ENCODE measurements at regions not wholly inside any gene's neighbourhood (a gene's known extent, or its start where the extent isn't known, plus 50 kb on each side); places are given as distances from the start of the nearest gene placed in this dataset.

DNA sequence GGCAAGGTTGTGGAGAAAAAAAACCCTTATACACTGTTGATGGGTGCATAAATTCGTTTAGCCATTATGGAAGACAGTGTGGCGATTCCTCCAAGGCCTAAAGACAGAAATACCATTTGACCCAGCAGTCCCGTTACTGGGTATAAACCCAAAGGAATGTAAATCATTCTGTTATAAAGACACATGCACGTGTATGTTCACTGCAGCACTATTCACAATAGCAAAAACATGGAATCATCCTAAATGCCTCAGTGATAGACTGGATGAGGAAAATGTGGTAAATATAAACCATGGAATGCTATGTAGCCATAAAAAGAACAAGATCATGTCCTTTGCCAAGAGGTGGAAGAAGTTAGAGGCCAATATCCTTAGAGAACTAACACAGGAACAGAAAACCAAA is 119.9 kb upstream of the PRR16 start:
- no peak for TF ChIP-seq GATA3 (IDR thresholded peaks at IDR 0.05; ENCODE audit: low read depth, low read length)
- TF ChIP-seq GATA2 (IDR thresholded peaks at IDR 0.05; ENCODE audit: low read depth, low read length): no peak

DNA sequence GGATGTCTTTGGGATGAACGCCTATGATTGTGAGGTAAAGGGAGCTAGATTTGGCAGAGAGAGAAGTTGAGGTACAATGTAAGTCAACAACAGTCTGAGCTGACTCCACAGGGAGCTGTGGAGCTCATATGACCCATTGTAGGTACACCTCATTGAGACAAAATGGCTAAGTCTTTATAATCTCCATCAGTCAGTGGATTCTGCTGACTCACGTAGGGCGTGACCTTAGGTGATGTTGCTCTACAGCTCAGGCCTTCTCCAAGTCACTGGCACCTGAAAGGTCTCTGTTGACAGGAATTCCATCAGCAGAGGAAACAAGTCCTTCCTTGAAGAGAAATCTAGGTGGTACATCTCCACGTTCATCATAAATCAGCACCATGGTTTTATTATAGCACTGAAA is 118.2 kb upstream of the PRR16 start:
- TF ChIP-seq GATA3 (IDR thresholded peaks at IDR 0.05; ENCODE audit: low read depth, low read length) (no peak), GATA2 (IDR thresholded peaks at IDR 0.05; ENCODE audit: low read depth, low read length) (no peak)

DNA sequence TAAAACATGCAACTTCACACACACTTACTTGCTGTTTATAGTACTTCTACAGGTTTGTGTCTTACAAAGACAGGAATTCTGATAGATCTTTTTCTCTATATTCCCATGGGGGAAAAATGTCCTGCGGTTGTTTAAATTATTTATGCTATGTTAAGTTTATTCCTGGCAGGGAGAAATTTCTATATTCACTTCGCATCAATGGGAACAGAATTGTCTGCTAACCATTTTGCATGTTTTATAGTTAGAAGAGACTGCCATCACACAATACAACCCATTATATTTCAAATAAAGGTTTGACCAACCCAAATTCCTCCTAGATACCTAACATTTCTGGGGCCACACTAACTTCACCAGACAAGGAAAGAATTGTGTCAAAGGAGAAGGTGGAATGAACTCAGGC is 110.0 kb upstream of the PRR16 start:
- no peak for TF ChIP-seq GATA2 (IDR thresholded peaks at IDR 0.05; ENCODE audit: low read depth, low read length)
- no peak for TF ChIP-seq GATA3 (IDR thresholded peaks at IDR 0.05; ENCODE audit: low read depth, low read length)

DNA sequence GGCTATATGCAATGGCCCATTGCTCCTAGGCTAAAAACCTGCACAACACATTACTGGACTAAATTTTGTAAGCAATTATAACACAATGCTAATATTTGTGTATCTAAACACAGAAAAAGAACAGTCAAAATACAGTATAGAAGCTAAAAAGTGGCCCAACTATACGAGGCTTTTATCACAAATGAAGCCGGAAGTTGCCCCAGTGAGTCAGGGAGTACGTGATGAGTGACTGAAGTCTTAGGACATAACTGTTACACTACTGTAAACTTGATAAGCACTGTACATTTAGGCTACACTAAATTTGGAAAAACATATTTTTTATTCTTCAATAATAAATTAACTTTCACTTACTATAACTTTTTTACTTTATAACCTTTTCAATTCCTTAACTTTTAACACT is 105.2 kb upstream of the PRR16 start:
- TF ChIP-seq GATA3 (IDR thresholded peaks at IDR 0.05; ENCODE audit: low read depth, low read length) (no peak), GATA2 (IDR thresholded peaks at IDR 0.05; ENCODE audit: low read depth, low read length) (no peak)

DNA sequence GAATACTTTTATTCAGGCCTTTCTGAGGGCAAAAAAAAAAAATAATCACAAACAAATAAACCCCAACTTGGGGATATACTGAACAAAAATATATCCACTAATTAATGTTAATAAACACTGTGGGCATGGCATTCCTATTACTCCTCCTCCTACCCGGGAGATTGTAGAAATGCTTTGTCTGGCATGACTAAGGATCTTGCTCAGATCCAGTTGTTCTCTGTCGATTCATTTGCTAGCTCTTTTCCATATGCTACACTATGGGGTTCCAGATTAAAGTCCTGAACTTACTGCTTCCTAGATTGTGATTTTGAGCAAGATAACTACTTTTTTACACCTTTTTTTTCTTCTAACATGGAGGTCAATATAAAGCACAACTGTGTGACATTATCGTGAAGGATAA is 102.2 kb upstream of the PRR16 start:
- TF ChIP-seq GATA3 (IDR thresholded peaks at IDR 0.05; ENCODE audit: low read depth, low read length) (no peak), GATA2 (IDR thresholded peaks at IDR 0.05; ENCODE audit: low read depth, low read length) (no peak)

DNA sequence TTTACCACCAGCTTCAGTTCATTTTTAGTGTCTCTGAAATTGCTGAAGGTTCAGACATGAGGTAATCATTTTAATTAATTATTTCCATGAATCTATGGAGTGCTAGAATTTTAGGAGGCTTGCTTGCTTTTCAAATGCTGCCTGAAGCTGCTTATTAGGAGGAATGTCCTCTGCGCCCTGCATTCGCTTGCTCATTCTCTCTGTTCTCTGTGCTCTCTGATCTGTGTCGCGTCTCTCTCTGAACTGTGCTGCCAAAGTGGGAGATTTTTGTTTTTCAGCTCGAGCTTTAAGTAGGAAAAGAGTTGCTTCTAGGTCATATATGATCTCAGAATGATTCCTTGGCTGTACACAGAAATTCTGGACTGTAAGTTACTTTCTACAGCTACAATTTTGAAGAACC is 101.7 kb upstream of the PRR16 start:
- TF ChIP-seq GATA3 (IDR thresholded peaks at IDR 0.05; ENCODE audit: low read depth, low read length) (no peak), GATA2 (IDR thresholded peaks at IDR 0.05; ENCODE audit: low read depth, low read length) (no peak)

DNA sequence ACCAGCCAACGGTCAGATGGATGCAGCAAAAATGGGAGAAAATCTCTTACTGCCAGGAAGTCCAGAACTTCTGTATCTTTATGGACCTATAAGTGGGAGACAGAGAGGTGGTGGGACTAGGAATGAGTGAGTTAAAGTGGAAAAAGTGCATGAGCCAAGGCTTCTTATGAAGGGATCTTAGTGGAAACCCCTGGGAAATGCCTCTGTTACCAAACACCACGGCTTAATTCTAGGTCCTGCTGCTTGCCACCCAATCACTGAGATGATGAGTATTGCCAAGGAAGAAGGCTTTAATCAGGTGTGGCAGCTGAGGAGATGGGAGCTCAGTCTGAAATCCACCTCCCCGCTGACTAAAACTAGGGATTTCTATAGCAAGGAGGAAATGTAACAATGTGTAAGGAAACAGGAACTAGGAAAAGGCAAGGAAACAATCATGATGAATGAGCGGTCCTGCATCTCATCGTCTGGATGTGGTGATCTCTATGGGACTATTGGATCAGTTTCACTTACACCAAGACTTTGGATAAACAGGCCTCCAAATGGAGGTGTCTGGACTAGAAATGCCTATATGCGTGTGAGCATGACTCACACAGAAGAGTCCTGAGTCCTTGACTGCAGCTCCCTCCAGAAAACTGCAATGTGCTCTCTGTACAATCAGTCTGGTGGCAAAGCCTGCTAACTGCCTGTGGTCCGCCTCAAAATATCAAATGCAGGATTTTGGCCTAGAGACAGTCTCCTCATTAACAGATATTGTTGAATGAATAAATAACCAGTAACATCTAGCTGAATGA is 98.2 kb upstream of the PRR16 start:
- no peak for TF ChIP-seq GATA2 (IDR thresholded peaks at IDR 0.05; ENCODE audit: low read depth, low read length)
- TF ChIP-seq GATA3 (IDR thresholded peaks at IDR 0.05; ENCODE audit: low read depth, low read length): no peak

DNA sequence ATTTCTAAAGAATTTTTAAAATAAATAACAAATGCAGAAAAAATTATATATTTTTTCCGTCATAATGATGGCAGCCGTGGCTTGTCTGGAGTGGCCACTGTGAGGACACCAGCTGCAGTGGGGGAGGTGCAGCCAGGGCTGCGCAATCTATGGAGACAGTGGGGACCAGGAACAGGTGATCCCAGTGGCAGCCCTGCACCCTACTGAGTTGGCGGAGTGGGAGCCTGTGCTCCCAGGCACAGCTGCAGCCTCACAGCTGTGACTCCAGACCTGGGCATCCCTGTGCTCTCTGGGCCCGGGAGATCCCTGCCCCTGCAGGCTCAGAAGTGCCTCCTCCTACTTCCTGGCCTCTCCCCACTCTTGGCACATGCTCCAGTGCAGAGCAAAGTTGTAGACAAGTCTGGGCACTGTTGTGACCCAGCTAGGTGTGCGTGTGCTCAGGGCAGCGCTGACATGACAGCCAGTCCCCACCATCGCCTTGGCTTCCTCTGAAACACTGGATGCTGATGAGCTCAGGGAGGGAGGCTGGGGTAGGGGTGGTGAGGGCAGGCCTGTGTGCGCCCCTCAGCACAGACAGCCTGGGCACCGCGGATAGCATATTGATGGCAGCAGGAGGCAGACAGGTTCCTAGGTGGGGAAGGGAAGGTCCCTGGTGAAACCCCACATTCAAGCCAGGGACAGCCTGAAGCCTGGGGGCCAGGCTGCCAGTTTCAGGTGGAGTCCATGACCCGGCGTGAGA is 96.0 kb upstream of the PRR16 start:
- TF ChIP-seq GATA3 (IDR thresholded peaks at IDR 0.05; ENCODE audit: low read depth, low read length) (no peak), GATA2 (IDR thresholded peaks at IDR 0.05; ENCODE audit: low read depth, low read length) (no peak)

DNA sequence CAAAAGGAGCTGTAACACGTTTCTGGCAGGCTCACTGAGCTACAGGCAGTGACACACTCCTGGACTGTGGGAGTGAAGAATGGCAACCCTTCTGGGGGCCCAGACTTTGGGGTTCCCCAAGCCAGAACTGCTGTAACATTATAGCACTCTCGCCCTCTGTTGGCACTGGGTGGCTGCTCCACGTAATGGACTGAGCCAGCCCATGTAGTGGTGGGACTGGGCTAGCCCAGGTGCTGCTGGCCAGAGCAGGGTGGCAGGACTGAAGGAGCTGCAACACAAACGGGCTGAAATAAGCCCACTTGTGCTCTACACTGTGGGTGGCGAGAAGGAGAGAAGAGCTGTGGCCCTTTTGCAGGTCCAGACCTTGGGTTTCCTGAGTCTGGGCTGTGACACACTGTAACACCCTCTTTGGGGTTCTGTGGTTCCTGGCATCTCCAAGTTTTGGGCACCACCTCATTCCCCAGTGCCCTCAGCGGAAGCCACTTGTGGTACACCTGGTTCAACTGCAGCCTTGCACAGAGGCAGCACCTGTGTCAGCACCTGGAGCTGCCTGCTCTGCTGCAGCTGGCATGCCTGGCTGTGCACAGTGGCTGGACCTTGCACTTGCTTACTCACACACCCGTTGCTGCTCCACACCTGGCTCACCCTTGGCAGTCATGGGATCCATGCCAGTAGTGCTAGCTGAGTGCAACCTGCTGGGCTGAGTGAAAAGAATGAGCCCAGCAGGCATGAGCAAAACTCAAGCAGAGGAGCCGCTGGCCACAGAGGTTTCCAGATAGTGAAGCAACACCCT is 95.0 kb upstream of the PRR16 start:
- no peak for TF ChIP-seq GATA3 (IDR thresholded peaks at IDR 0.05; ENCODE audit: low read depth, low read length)
- no peak for TF ChIP-seq GATA2 (IDR thresholded peaks at IDR 0.05; ENCODE audit: low read depth, low read length)

DNA sequence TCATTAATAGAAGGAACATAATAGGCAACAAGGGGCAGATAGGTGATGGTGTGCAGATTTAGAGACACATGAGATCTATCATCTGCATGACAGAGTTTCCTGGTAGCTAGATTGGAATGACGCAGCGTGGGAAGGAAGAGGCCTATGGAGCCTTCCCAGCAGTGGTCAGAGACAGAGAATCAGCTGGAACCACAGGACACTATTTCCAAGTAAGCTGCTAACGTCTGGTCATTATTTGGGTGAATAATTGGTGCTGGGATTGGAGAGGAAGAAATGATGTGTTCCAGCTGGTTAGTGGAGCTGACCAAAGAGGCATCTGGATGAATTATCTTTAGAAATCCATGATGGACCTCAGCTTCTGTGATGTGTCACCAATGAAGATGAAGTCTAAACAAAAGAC is 91.2 kb upstream of the PRR16 start:
- no peak for TF ChIP-seq GATA3 (IDR thresholded peaks at IDR 0.05; ENCODE audit: low read depth, low read length)
- no peak for TF ChIP-seq GATA2 (IDR thresholded peaks at IDR 0.05; ENCODE audit: low read depth, low read length)

DNA sequence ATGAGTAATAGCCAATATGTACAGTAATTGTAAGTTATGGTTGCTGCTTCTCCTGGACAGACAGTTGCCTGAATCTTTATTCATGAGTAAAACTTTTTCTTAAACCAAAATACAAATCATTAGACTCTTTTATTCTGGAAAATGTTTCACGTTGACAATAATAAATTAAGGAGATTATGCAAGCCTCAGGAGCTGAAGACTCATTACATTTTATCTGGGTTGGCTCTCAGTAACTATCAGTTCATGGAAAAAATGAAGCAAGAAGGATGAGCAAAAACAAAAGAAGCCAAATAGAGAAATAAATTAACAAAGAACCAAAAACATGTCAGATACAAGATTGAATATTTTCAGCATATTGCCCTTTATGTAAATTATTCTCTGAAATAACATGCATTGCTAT is 88.9 kb upstream of the PRR16 start:
- TF ChIP-seq GATA2 (IDR thresholded peaks at IDR 0.05; ENCODE audit: low read depth, low read length) (no peak), GATA3 (IDR thresholded peaks at IDR 0.05; ENCODE audit: low read depth, low read length) (no peak)

DNA sequence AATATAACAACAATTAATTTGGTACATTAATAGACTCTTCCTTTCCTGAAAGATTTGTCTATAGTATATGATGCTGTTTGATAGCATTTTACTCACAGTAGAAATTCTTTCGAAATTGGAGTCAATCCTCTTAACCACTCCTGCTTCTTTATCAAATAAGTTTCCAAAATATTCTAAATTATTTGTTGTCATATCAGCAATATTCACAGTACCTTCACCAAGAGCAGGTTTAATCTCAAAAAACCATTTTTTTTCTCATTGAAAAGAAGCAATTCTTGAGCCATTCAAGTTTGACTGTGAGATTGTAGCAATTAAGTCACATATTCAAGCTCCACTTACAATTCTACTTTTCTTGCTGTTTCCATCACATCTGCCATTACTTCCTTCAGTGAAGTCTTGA is 83.5 kb upstream of the PRR16 start:
- TF ChIP-seq GATA3 (IDR thresholded peaks at IDR 0.05; ENCODE audit: low read depth, low read length) (no peak), GATA2 (IDR thresholded peaks at IDR 0.05; ENCODE audit: low read depth, low read length) (no peak)

DNA sequence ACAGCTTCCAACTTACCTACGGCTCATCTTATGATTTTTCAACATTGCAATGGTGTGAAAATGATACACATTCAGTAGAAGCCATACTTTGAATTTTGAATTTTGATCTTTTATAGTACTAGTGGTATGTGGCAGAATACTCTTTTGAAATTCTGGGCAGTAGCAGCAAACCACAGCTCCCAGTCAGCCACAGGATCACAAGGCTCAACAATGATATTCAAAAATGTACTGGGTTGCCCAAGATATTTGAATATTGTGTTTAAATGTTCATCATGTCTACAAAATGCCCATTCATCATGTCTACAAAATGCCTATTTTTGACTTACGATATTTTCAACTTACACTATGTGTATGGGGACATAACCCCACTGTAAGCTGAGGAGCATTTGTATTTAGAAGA is 81.3 kb upstream of the PRR16 start:
- TF ChIP-seq GATA2 (IDR thresholded peaks at IDR 0.05; ENCODE audit: low read depth, low read length): no peak
- TF ChIP-seq GATA3 (IDR thresholded peaks at IDR 0.05; ENCODE audit: low read depth, low read length): no peak

DNA sequence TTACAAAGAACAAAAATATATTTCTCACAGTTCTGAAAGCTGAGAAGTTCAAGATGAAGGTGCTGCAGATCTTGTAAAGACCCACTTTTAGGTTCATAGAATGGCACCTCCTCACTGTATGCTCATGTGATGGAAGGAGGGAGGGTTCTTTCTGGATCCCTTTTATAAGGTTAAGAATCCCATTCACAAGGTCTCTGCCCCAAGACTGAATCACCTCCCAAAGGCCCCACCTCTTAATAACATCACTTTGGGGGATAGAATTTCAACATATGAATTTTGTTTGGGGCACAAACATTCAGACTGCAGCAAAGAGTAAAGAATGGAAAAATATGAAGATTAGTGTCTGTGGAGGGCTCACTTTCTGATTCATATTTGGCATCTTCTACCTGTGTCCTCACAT is 77.1 kb upstream of the PRR16 start:
- no peak for TF ChIP-seq GATA2 (IDR thresholded peaks at IDR 0.05; ENCODE audit: low read depth, low read length)
- no peak for TF ChIP-seq GATA3 (IDR thresholded peaks at IDR 0.05; ENCODE audit: low read depth, low read length)
